GM10266 (cell line): ENCODE measurements at regions not wholly inside any gene's neighbourhood (a gene's known extent, or its start where the extent isn't known, plus 50 kb on each side); places are given as distances from the start of the nearest gene placed in this dataset.
"Not testable (repeated sequence)": the region's sequence is repeated elsewhere in the genome, so short reads cannot be mapped to it uniquely, and the experiment has no call there.

Experiments used
- DNase-seq: peaks from one replicate; pipeline ENCODE4 v3.0.0; 2012; ENCODE audit errors: extremely low spot score
- TF ChIP-seq, protein P1 (sequence below): IDR thresholded peaks from 2 replicates; pipeline ENCODE4 v1.5.1; 2012; ENCODE audit warnings: mild to moderate bottlenecking, low read depth; ENCODE audit not compliant: control insufficient read depth, insufficient read depth; ENCODE audit errors: missing control alignments

DNA sequence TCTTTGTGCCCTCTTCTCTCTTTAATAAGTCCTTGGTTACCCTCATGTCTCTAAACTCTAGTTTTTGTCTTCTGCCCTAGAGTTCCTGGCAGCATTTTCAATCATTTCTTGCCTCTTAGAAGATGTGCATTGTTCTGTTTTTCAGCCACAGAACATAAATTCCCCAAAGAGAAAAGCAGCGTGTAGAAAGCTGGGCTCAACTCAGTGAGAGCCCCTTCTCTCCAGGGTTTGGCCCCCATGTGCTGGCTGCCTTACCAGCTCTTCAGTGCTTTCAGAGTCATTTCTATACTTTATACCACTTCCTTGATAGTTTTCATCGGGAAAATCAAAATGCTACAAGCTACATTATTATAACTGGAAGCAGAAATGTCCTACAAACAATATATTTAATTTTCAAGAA is 369.1 kb upstream of the GRM7 start:
- no peak for DNase-seq
- TF ChIP-seq, protein P1, sequence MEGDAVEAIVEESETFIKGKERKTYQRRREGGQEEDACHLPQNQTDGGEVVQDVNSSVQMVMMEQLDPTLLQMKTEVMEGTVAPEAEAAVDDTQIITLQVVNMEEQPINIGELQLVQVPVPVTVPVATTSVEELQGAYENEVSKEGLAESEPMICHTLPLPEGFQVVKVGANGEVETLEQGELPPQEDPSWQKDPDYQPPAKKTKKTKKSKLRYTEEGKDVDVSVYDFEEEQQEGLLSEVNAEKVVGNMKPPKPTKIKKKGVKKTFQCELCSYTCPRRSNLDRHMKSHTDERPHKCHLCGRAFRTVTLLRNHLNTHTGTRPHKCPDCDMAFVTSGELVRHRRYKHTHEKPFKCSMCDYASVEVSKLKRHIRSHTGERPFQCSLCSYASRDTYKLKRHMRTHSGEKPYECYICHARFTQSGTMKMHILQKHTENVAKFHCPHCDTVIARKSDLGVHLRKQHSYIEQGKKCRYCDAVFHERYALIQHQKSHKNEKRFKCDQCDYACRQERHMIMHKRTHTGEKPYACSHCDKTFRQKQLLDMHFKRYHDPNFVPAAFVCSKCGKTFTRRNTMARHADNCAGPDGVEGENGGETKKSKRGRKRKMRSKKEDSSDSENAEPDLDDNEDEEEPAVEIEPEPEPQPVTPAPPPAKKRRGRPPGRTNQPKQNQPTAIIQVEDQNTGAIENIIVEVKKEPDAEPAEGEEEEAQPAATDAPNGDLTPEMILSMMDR, result no peak

DNA sequence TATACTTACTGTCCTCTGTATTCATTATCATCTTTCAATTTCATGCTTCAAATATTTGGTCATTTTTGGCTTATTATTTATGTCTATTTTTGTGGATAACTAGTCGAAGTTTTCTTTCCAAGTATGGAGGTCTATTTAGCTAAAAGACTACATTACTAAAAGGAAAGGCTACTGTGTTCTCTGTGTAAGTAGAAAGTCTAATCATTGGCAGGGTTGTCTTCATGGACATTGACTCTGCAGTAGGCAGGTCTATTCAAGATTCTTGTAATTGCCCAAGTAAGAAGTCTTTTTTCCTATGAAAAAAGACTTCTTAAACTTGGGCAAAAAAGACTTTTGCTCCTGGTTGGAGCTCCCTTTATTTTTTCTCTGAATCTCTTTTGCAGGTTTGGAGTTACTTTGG is 368.6 kb upstream of the GRM7 start:
- TF ChIP-seq, protein P1, result no peak
- DNase-seq, result no peak

DNA sequence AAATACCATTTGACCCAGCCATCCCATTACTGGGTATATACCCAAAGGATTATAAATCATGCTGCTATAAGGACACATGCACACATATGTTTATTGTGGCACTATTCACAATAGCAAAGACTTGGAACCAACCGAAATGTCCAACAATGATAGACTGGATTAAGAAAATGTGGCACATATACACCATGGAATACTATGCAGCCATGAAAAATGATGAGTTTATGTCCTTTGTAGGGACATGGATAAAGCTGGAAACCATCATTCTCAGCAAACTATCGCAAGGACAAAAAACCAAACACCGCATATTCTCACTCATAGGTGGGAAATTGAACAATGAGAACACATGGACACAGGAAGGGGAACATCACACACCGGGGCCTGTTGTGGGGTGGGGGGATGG is 362.0 kb upstream of the GRM7 start:
- not testable (repeated sequence) for DNase-seq

DNA sequence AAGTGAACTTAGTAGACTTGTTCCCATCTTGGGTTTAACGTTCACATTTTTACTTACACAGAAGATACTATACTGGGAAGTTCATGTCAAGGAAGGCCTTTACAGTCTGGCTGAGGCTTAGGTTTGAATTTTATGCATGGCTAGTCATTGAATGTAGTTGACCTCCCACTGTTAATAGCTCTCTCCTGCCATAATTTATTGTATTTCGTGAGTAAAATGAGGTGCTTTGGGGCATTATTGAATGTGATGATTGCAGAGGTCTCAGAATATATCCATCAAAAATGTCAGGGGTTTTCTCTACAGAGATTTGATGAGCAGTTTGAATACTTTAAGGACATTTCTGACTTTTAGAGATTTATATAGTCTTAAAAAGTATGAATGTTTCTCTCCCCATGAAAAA is 356.6 kb upstream of the GRM7 start:
- TF ChIP-seq, protein P1, result no peak
- no peak for DNase-seq

DNA sequence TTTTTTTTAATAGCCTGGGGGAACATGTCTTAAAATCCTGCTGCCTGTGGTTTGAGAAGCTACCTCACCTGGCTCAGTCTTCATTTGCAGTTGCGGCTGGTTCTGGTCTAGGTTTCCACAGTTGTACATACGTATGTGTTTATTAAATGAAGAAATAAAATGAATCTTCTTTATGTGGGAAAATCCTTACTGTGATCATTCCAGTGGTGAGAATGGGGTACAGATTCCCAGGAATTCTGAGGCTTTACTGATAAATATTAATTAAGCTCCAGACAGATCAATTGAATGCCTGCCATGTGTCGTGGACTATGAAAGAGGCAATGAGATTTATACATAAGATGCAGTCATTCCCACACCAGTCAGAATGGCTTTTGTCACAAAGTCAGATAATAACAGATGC is 356.1 kb upstream of the GRM7 start:
- TF ChIP-seq, protein P1, result no peak
- DNase-seq, result no peak

DNA sequence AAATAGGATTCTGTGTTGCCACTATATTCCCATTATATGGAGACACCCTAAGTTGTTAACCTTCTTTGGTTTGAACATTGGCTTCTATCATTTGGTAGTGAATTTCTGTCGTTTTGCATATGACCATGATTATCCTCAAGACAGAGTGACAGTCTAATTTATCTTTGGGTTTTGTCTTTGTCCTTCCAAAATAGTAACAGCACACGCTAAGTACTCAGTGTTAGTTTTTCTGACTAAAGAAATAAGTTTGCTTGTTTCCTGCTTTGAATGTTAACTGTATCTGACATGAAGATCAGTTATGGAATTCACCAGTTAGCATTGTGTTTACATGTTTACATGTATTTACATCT is 352.5 kb upstream of the GRM7 start:
- TF ChIP-seq, protein P1, result no peak
- DNase-seq, result no peak

DNA sequence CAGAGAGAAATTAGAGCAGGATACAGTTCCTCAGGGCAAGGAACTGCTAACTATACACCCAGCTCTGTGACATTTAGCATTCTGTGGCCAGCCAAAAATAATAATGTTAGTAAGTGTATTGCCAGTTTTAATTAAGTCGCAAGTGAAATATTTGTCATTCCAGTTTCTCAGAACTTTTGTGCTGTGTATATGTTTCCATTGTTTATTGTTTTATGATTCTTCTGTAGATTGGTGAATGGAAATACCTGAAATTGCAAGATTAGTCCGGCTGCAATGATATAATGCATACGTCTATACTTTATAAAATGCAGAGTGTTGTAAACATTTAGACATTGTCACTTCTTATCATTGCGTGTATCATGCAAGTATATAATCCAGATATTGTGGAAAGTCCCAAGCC is 351.3 kb upstream of the GRM7 start:
- TF ChIP-seq, protein P1, result no peak

DNA sequence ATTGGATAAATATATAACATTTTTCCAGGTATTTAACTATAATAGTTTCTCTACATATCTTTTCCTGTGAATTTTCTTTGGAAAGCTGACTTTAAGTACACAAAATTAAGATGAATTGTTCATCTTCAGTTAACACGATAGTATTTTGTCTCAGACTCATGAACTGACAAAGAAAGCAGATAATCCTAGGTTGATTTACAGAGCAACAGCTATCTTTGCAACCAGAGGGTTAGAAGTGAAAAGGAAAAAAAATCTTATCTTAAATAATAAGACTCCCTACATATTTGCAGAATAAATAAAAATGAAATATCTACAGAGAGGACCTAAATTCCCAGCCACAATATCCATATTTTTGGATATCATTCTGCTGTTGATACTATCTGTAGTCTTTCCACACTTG is 350.2 kb upstream of the GRM7 start:
- TF ChIP-seq, protein P1, result no peak
- DNase-seq, result no peak

More for the DNA sequence above, 351.3 kb upstream of the GRM7 start:
- no peak for DNase-seq
